MM.1S (cell line): ENCODE measurements at regions not wholly inside any gene's neighbourhood (a gene's known extent, or its start where the extent isn't known, plus 50 kb on each side); places are given as distances from the start of the nearest gene placed in this dataset.

ENCODE experiments used
- CTCF ChIP-seq: fragments of 300-600 bp; sonication (generic); IDR thresholded peaks from 2 replicates; pipeline ENCODE4 v1.5.1; 2016; ENCODE audit warnings: antibody characterized with exemption, low read length, mixed read lengths
- EZH2 ChIP-seq: fragments of 300-600 bp; sonication (generic); optimal IDR thresholded peaks from 2 replicates; pipeline ENCODE3; 2017; ENCODE audit warnings: low read depth, mild to moderate bottlenecking, antibody characterized with exemption, low read length, mixed read lengths
- EZH2phosphoT487 ChIP-seq: fragments of 300-600 bp; sonication (generic); IDR thresholded peaks from 2 replicates; pipeline ENCODE4 v1.6.1; 2018; ENCODE audit warnings: antibody characterized with exemption, low read length

GRCh38 chr2:14723684-14724083 is 91.2 kb downstream of the LRATD1 start:
- no peak for TF ChIP-seq CTCF
- no peak for TF ChIP-seq EZH2phosphoT487
- TF ChIP-seq EZH2, result no peak
